Caco-2 (cell line): ENCODE measurements at regions not wholly inside any gene's neighbourhood (a gene's known extent, or its start where the extent isn't known, plus 50 kb on each side); places are given as distances from the start of the nearest gene placed in this dataset.

Experiments used
- BruUV-seq: library from RNA; stranded (reverse); fragments of 400-500 nt; replicated peaks from 2 replicates; lab custom pipeline; 2021; lab: Mats Ljungman, UMichigan
- CTCF ChIA-PET: fragments of 300-600 bp; sonication (Branson Sonifier 250); formaldehyde crosslinking; loops from one replicate; lab custom pipeline; 2022; ENCODE audit warnings: antibody characterized with exemption; lab: Charles Lee
- POLR2A ChIA-PET: fragments of 300-600 bp; sonication (Branson Sonifier 250); formaldehyde crosslinking; loops from one replicate; lab custom pipeline; 2022; ENCODE audit warnings: antibody characterized with exemption; lab: Charles Lee
- DNase-seq, 2 experiments: peaks; one replicate each; pipeline versions ENCODE4 v3.0.0 to v3.0.0-alpha.2; 2020 to 2022
- H3K27me3 ChIP-seq: replicated peaks from 2 replicates; pipeline ENCODE4 v1.6.0; 2011; ENCODE audit warnings: low read length; ENCODE audit not compliant: control insufficient read depth, insufficient read depth
- H3K36me3 ChIP-seq: 2 replicates; pipeline ENCODE4 v1.5.1; 2011; ENCODE audit warnings: low read length; ENCODE audit not compliant: control insufficient read depth, insufficient read depth
- H3K4me1 ChIP-seq: fragments of 250-450 bp; sonication (Bioruptor Pico); 2 replicates; pipeline ENCODE4 v1.5.1; 2020; ENCODE audit warnings: mild to moderate bottlenecking
- H3K4me3 ChIP-seq: 2 replicates; pipeline ENCODE4 v1.5.1; 2011; ENCODE audit warnings: low read depth, mild to moderate bottlenecking, control low read depth, low read length
- H3K9me3 ChIP-seq: fragments of 250-450 bp; sonication (Bioruptor Pico); 2 replicates; pipeline ENCODE4 v1.5.1; 2020; ENCODE audit warnings: mild to moderate bottlenecking, moderate library complexity
- H3K27ac Mint-ChIP-seq: one replicate; pipeline ENCODE4 v1.8.0; 2022; ENCODE audit warnings: mixed read lengths; ENCODE audit not compliant: unreplicated experiment
- H3K27me3 Mint-ChIP-seq: one replicate; pipeline ENCODE4 v1.8.0; 2022; ENCODE audit warnings: mixed read lengths; ENCODE audit not compliant: insufficient read depth, unreplicated experiment
- H3K36me3 Mint-ChIP-seq: one replicate; pipeline ENCODE4 v1.8.0; 2022; ENCODE audit warnings: mild to moderate bottlenecking, mixed read lengths; ENCODE audit not compliant: insufficient read depth, unreplicated experiment
- H3K4me1 Mint-ChIP-seq: one replicate; pipeline ENCODE4 v1.8.0; 2022; ENCODE audit warnings: low read depth, mixed read lengths; ENCODE audit not compliant: unreplicated experiment
- H3K4me3 Mint-ChIP-seq: one replicate; pipeline ENCODE4 v1.8.0; 2022; ENCODE audit warnings: mild to moderate bottlenecking, moderate library complexity, mixed read lengths; ENCODE audit not compliant: unreplicated experiment
- H3K9me3 Mint-ChIP-seq: one replicate; pipeline ENCODE4 v1.8.0; 2022; ENCODE audit warnings: mixed read lengths; ENCODE audit not compliant: unreplicated experiment
- CTCF ChIP-seq, 2 experiments: fragments of 200-600 bp in 1 of 2; IDR thresholded peaks; 1 replicate in 1 of 2; 2 replicates in 1 of 2; pipeline versions ENCODE4 v1.5.1 to v1.8.0; 2011 to 2022; ENCODE audit warnings: antibody characterized with exemption in 1 of 2, control low read depth in 1 of 2, inconsistent platforms in 1 of 2, low read depth in 1 of 2, low read length in 1 of 2, mild to moderate bottlenecking in 1 of 2, moderate library complexity in 1 of 2; ENCODE audit not compliant: insufficient read depth in 1 of 2, severe bottlenecking in 1 of 2, unreplicated experiment in 1 of 2
- intact Hi-C: fragments of 100-400 bp; cut with micrococcal nuclease; formaldehyde crosslinking; loops from one replicate; pipeline ENCODE4 v1.10.0; 2022; ENCODE audit not compliant: unreplicated experiment

- DNase-seq = no peak
- Mint-ChIP-seq H3K27ac (no peak overlapping the region), H3K4me1 (peaks cover 12% of the 10 kb centered on the region), H3K9me3 (no peaks in the 10 kb centered on the region), H3K27me3 (no peaks in the 10 kb centered on the region), H3K36me3 (no peaks in the 10 kb centered on the region), H3K4me3 (no peak overlapping the region)
- H3K27me3 ChIP-seq = no peaks in the 10 kb centered on the region
- ChIA-PET CTCF (interaction anchor here (0.9 to 1.2 kb wide), 2 partner anchors 12 to 15 kb away, joined by 3 to 4 read pairs; no protein-coding TSS in a partner anchor), POLR2A (no interaction called here)
- H3K9me3 ChIP-seq = no peaks in the 10 kb centered on the region
- no peak for TF ChIP-seq CTCF (IDR thresholded peaks at IDR 0.05; ENCODE audit: insufficient read depth in 1 of 2, low read depth in 1 of 2, low read length in 1 of 2, severe bottlenecking in 1 of 2, unreplicated experiment in 1 of 2)
- intact Hi-C loops = no loop called here
- no TSS peak for BruUV-seq
- H3K4me1 ChIP-seq = peaks cover 28% of the 10 kb centered on the region
- no peak overlapping the region for H3K4me3 ChIP-seq
- no peaks in the 10 kb centered on the region for H3K36me3 ChIP-seq
Observed at GRCh38 chr9:136611606-136612005, 51.1 kb upstream of the EGFL7 start.

GRCh38 chr9:136611119-136611518 is 51.6 kb upstream of the EGFL7 start:
- no peak for DNase-seq
- H3K4me3 ChIP-seq = no peak overlapping the region
- no peaks in the 10 kb centered on the region for H3K36me3 Mint-ChIP-seq
- CTCF ChIA-PET = interaction anchor here (0.9 to 1.2 kb wide), 2 partner anchors 13 to 16 kb away, joined by 3 to 4 read pairs; no protein-coding TSS in a partner anchor
- no peaks in the 10 kb centered on the region for H3K36me3 ChIP-seq
- no TSS peak for BruUV-seq
- no peak overlapping the region for H3K4me3 Mint-ChIP-seq
- intact Hi-C loops = no loop called here
- peaks cover 31% of the 10 kb centered on the region for H3K4me1 ChIP-seq
- H3K9me3 ChIP-seq = no peaks in the 10 kb centered on the region
- no peaks in the 10 kb centered on the region for H3K9me3 Mint-ChIP-seq
- POLR2A ChIA-PET = no interaction called here
- no peak for TF ChIP-seq CTCF (IDR thresholded peaks at IDR 0.05; ENCODE audit: insufficient read depth in 1 of 2, low read depth in 1 of 2, low read length in 1 of 2, severe bottlenecking in 1 of 2, unreplicated experiment in 1 of 2)
- H3K27me3 ChIP-seq = no peaks in the 10 kb centered on the region
- no peaks in the 10 kb centered on the region for H3K27me3 Mint-ChIP-seq
- H3K27ac Mint-ChIP-seq = no peak overlapping the region
- H3K4me1 Mint-ChIP-seq = peaks cover 12% of the 10 kb centered on the region

GRCh38 chr9:136610426-136610825 is 52.3 kb upstream of the EGFL7 start:
- Mint-ChIP-seq H3K27ac (no peak overlapping the region), H3K36me3 (no peaks in the 10 kb centered on the region), H3K9me3 (no peaks in the 10 kb centered on the region), H3K4me3 (no peak overlapping the region), H3K4me1 (peaks cover 12% of the 10 kb centered on the region), H3K27me3 (no peaks in the 10 kb centered on the region)
- ChIA-PET POLR2A (no interaction called here), CTCF (interaction anchor here (0.6 to 1.2 kb wide), 2 partner anchors 16 to 273 kb away, joined by 3 to 4 read pairs; no protein-coding TSS in a partner anchor)
- BruUV-seq = no TSS peak
- intact Hi-C loops = no loop called here
- Histone ChIP-seq H3K4me1 (peaks cover 29% of the 10 kb centered on the region), H3K27me3 (no peaks in the 10 kb centered on the region), H3K36me3 (no peaks in the 10 kb centered on the region), H3K9me3 (no peaks in the 10 kb centered on the region), H3K4me3 (no peak overlapping the region)
- no peak for TF ChIP-seq CTCF (IDR thresholded peaks at IDR 0.05; ENCODE audit: insufficient read depth in 1 of 2, low read depth in 1 of 2, low read length in 1 of 2, severe bottlenecking in 1 of 2, unreplicated experiment in 1 of 2)
- DNase-seq = no peak
